Right hindlimb (tissue), 1 donor: ENCODE measurements at regions not wholly inside any gene's neighbourhood (a gene's known extent, or its start where the extent isn't known, plus 50 kb on each side); places are given as distances from the start of the nearest gene placed in this dataset.
"Not testable (repeated sequence)": the region's sequence is repeated elsewhere in the genome, so short reads cannot be mapped to it uniquely, and the experiment has no call there.

ENCODE experiments used
- DNase-seq: peaks from one replicate; pipeline ENCODE4 v3.0.0-alpha.2; 2018

DNA sequence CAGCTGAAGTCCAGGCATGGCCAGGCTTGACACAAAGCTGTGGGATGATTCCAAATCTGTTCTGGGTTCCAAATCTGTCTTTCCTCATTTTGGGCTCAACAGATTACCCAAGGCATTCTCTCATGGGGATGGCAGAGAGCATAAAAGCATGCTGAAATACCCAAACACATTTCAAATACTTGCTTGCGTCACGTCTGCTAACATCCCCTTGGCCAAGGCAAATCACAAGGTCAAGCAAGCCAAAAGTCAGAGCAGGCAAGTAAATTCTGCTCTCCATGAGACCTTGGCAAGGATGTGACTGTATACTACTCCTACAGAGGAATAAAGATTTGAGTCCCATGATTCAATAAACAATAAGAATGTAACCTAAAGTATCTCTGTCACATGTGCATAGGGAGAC lies 306.7 kb downstream of the EPB41L4A start:
- no peak for DNase-seq

DNA sequence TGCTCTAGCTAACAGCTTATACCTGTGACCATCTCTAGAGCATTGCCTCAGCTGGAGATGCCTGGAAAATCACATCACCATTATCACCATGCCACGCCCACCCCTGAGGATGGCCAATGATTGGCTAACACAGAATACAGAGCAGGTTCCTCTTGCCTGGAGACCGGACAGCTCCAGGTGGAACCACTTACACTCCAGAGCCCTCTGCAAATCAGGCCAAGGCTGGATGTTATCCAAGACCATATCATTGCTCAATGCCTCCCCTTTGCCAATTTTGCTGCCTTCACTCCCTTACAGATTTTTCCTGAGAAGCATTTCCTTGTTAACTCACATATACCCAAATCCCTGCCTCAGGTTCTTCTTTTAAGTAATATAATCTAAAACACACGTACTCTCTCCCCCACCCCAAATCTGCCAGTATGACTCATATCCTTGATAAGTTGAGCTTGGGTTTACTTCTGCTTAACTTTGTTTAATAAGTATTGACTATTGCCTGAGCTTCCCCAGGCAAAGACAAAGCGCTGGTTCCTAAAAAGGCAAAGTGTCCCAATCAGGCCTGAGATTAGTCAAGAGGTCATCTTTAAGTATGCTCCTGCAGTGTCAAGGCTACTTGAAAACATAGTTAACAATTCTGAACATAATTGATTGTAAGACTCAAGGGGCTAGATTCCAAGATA lies 309.6 kb downstream of the EPB41L4A start:
- DNase-seq, result peak; percentile 24

GRCh38 chr5:112106878-112107277 lies 312.2 kb downstream of the EPB41L4A start:
- DNase-seq, result no peak

GRCh38 chr5:112097768-112098167 lies 321.3 kb downstream of the EPB41L4A start:
- no peak for DNase-seq

DNA sequence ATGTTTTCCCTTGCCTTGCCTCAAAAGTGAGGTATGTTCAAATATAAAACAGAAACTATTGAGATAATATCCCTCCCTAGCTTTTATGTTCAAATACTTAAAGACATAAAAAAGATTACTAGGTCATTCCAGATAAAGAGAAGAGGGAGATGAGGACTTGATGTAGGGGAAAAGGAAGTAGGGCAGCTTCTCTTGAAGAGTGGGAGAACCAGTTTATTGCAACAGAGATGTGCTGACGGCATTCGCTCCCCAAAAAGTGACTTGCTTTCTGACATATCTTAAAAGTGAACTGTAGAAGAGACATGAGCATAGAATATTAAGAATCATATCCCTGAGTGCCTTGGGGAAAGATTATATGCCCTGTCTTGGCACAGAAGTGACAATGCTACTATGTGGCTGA lies 330.2 kb upstream of the NREP start:
- no peak for DNase-seq

DNA sequence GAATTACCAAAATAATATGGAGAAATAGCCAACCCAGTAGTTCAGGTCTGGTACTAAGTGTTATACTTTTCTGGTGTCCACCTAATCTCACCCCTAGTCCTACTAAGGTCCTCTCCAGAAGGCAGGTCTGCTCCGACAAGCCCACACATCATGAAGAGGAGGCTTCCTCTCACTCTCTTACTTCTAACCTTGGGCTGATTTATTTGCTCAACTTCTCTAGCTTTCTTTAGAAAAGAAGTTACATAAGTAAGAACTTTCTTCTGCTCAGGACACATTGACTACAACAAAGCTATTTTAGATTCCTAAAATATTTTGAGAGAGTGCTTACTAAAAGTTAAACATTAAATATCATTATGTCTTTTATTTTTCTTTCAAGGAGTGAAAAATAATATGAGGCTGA lies 329.7 kb upstream of the NREP start:
- DNase-seq, result no peak

GRCh38 chr5:112084149-112084548 lies 327.2 kb upstream of the NREP start:
- DNase-seq, result no peak

DNA sequence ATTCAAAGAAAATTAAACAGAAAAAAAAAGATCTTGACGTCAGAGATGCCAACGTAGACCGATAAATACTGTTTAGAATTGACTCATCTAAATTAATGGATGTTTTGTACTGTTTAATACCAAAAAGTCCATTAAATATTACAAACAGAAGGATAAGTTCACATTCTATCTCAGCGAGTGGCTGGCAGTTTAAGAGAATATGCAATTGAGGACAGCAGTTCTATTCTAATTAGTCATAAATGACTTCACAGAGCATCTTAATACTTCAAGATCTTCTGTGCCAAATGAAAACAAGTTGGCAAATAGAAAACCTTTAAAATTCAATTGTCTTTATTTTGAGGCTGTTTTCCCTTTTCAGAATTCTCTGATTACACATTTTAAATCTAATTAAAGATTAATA lies 326.6 kb upstream of the NREP start:
- no peak for DNase-seq

DNA sequence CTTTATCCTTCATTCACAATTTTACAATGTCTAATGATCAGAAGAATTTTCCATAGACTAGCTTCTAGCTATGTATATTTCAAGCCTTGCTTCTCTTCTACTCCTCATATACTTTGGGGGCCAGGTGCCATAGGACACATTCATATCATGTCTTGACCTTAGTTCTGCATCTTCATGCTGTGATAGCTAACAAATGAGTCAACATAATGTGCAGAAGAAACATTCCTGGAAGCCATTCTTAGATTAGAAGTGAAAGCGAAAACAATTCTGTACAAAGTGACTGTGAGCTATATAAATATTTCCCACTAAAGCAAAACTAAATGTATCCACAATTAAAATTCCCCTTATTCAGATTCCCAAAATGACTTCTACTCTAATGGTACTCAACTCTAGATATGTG lies 320.2 kb upstream of the NREP start:
- no peak for DNase-seq

DNA sequence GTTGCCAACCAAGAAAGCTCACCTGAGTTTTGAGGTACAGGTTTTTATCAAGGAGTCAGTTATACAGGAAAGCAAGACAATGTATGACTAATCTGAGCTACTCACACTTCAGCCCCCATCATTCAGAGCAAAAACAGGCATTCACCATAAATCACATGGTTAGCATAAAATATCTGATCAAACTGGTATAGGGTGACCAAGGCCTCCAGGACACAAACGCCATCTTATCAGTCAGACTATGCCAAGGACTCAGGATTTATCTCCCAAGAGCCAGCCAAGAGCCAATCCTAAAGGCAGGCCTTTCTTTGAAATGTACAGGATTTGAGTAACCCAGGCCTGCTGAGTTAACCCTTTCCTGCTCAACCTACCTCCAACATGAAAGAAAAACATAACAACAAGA lies 313.0 kb upstream of the NREP start:
- no peak for DNase-seq

- DNase-seq, result no peak
Measured at GRCh38 chr5:112069329-112069728, 312.3 kb upstream of the NREP start.

GRCh38 chr5:112068593-112068992 lies 311.6 kb upstream of the NREP start:
- no peak for DNase-seq

DNA sequence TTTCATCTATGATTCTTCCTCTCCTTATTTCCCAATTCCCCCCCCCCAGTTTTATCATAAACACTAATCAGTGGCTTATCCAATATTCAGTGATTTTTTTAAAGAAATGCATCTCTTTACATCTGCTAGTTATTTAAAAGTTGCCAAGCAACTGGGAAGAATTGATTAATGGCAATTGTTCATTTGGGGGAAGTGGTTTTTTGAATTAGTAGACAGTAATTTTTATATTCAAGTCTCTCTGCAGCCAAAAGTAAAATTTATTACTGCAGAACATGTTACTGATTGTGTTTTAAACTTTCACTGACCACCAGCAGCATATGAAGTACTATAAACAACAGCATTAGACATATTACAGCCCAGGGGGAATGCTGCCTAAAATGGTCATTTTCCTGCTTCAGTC lies 308.8 kb upstream of the NREP start:
- no peak for DNase-seq

DNA sequence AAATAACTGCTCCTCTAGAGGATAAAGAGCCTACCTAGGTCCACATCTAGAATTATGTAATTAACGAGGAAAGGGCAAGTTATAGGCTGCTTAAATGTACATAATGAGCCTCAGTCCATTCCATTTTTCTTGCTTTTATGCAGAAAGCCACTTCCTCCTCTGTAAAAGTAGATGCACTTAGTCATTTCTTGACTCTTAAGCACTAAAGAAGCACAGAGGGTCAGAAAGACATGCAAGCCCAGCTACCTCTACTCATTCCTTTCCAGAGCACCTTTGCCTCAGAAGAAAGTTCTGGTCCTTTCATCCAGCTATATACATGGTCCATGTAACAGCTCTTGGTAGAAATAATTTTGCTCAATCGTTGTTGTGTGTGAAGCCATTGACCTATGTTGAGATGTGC lies 308.0 kb upstream of the NREP start:
- DNase-seq, result no peak

DNA sequence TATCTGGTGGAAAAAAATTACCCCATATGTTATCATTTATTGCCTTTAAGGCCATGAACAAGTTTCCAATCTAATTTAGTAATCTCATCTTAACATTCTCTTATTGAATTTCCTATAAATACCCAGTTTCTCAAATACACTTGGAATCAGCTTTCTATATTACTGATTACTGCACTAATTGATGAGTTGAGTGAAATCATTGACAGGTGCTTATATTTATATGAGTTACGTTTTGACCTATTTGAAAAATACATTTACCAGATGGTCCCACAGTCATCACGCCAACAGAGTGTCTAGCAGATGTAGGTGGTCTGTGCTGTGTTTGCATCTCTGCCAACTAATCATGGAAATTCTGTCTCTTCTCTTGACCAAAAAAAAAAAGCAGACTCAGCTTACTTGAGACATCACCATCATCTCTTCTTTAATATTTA lies 307.3 kb upstream of the NREP start:
- no peak for DNase-seq

DNA sequence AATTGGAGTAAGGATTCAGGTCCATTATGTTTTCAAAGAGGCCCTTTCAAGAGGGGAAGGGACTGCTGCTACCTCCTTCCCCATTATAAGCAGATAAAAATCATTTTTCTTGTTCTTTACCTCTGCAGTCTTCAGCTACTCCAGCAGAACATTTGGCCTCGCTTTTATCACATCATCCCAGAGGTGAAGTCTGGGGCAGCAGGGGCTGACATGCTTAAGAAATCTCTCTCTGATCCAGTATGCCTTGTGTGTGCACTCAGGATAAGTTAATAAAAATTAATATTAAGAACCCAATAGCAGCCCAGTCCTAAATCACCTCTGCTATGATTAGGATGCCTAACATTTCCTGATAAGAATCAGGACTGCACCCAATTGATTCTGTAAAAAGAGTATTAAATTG lies 306.9 kb upstream of the NREP start:
- peak; percentile 32 for DNase-seq

GRCh38 chr5:112063191-112063590 lies 306.2 kb upstream of the NREP start:
- no peak for DNase-seq

GRCh38 chr5:112062181-112062580 lies 305.2 kb upstream of the NREP start:
- no peak for DNase-seq

DNA sequence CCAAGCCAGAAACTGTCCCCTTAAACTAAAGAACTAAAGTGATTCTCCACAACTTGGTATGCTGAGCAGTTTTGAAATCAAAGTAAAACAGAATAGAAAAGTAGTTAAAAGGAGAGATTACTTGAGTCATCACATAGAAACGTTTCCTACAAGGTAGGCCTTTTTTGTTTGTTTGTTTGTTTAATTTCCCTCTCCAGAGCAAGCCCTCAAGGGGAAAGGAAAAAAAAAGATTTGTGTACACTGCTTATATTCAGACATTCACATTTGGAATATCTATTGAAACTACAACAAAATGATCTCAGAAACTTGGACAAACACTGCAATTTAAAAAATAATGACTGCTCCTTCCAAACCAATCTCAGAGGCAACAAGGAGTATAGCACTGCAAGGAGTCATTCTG lies 304.7 kb upstream of the NREP start:
- DNase-seq, result no peak

DNA sequence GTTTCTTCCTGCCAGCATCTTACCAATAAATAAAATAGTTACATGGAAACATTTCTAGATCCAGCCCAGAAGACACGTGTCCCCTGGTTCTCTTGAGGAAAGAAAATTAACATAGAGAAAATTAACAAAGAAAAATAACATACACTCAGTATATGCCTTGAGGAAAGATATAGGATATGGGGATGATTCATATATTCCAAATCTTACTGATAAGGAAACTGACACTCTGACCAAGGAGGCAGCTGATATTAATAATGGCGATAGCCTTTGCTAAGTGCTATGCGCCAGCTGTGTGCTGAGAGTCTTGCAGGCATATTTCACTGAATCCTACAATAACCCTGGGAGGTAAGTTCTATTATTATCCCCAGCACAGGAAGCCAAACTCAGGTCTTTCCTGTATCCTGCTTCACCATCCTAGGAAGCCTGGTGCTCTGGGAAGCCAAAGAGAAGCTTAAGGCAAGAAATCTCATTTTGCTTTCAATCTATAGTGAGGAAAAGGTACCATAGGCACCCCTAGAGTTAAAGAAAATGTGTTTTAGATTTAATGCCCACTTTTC lies 302.7 kb upstream of the NREP start:
- DNase-seq, result no peak

- DNase-seq, result no peak
Measured at GRCh38 chr5:112049738-112050137, 292.7 kb upstream of the NREP start.

GRCh38 chr5:112036206-112036605 lies 279.2 kb upstream of the NREP start:
- DNase-seq, result no peak

GRCh38 chr5:112034421-112034979 lies 277.5 kb upstream of the NREP start:
- no peak for DNase-seq

GRCh38 chr5:112026879-112027278 lies 269.9 kb upstream of the NREP start:
- not testable (repeated sequence) for DNase-seq

DNA sequence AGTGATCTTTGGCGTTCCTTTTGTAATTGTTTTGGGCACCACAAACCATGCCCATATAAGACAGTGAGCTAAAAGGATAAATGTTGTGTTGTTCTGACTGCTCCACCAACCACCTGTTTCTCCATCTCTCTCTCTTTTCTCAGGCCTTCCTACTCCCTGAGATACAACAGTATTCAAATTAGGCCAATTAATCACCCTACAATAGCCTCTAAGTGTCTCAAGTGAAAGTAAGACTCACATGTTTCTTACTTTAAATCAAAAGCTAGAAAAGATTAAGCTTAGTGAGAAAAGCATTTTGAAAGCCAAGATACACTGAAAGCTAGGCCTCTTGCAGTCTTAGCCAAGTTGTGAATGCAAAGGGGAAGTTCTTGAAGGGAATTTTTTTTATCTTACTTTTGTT lies 268.8 kb upstream of the NREP start:
- no peak for DNase-seq
